Trophoblast cell (in vitro differentiated cells and primary cell): ENCODE measurements at regions not wholly inside any gene's neighbourhood (a gene's known extent, or its start where the extent isn't known, plus 50 kb on each side); places are given as distances from the start of the nearest gene placed in this dataset.

ENCODE experiments used
- DNase-seq, 2 donors: peaks; one replicate each; pipeline ENCODE4 v3.0.0-alpha.2; 2016
- H2AFZ ChIP-seq: 2 replicates; pipeline ENCODE4 v1.6.1; 2013; ENCODE audit warnings: low read length, moderate library complexity, mild to moderate bottlenecking; ENCODE audit not compliant: insufficient read depth, poor library complexity
- H2AK5ac ChIP-seq: 2 replicates; pipeline ENCODE4 v1.6.1; 2013; ENCODE audit warnings: mild to moderate bottlenecking, low read length
- H2BK120ac ChIP-seq: 2 replicates; pipeline ENCODE4 v1.6.1; 2013; ENCODE audit warnings: low read length, mild to moderate bottlenecking, moderate library complexity; ENCODE audit not compliant: insufficient read depth, poor library complexity
- H2BK12ac ChIP-seq: 2 replicates; pipeline ENCODE4 v1.6.1; 2013; ENCODE audit warnings: mild to moderate bottlenecking, low read length, moderate library complexity
- H2BK5ac ChIP-seq: 2 replicates; pipeline ENCODE4 v1.6.1; 2013; ENCODE audit warnings: low read length, low read depth, moderate library complexity, mild to moderate bottlenecking; ENCODE audit not compliant: poor library complexity
- H3K14ac ChIP-seq: 2 replicates; pipeline ENCODE4 v1.6.1; 2013; ENCODE audit warnings: mild to moderate bottlenecking, low read length
- H3K18ac ChIP-seq: 2 replicates; pipeline ENCODE4 v1.6.1; 2013; ENCODE audit warnings: mild to moderate bottlenecking, low read length
- H3K23ac ChIP-seq: 2 replicates; pipeline ENCODE4 v1.6.1; 2013; ENCODE audit warnings: low read length
- H3K27ac ChIP-seq: 2 replicates; pipeline ENCODE4 v1.5.1; 2013; ENCODE audit warnings: low read depth, mild to moderate bottlenecking, inconsistent platforms, low read length, moderate library complexity
- H3K27me3 ChIP-seq: 2 replicates; pipeline ENCODE4 v1.6.1; 2013; ENCODE audit warnings: inconsistent platforms, mild to moderate bottlenecking, low read length, moderate library complexity; ENCODE audit not compliant: insufficient read depth
- H3K36me3 ChIP-seq, 2 experiments: 1 replicate in 1 of 2; 2 replicates in 1 of 2; pipeline ENCODE4 v1.6.1; 2013; ENCODE audit warnings: low read length in 2 of 2, mild to moderate bottlenecking in 2 of 2, moderate library complexity in 1 of 2; ENCODE audit not compliant: insufficient read depth in 2 of 2, control insufficient read depth in 1 of 2
- H3K4ac ChIP-seq: 2 replicates; pipeline ENCODE4 v1.6.1; 2013; ENCODE audit warnings: low read depth, mild to moderate bottlenecking, low read length, moderate library complexity
- H3K4me1 ChIP-seq, 2 experiments: 1 replicate in 1 of 2; 2 replicates in 1 of 2; pipeline ENCODE4 v1.6.1; 2013; ENCODE audit warnings: low read length in 2 of 2, mild to moderate bottlenecking in 2 of 2, moderate library complexity in 1 of 2; ENCODE audit not compliant: insufficient read depth in 2 of 2, control insufficient read depth in 1 of 2
- H3K4me2 ChIP-seq: 2 replicates; pipeline ENCODE4 v1.6.1; 2013; ENCODE audit warnings: inconsistent platforms, mild to moderate bottlenecking, low read length, moderate library complexity
- H3K4me3 ChIP-seq: 2 replicates; pipeline ENCODE4 v1.5.1; 2013; ENCODE audit warnings: mild to moderate bottlenecking, low read depth, low read length, inconsistent platforms
- H3K79me1 ChIP-seq: one replicate; pipeline ENCODE4 v1.6.1; 2013; ENCODE audit warnings: low read length
- H3K79me2 ChIP-seq: 2 replicates; pipeline ENCODE4 v1.6.1; 2013; ENCODE audit warnings: low read length, mild to moderate bottlenecking; ENCODE audit not compliant: control insufficient read depth, insufficient read depth, poor library complexity
- H3K9ac ChIP-seq: 2 replicates; pipeline ENCODE4 v1.6.1; 2013; ENCODE audit warnings: mild to moderate bottlenecking, low read length
- H3K9me3 ChIP-seq: 2 replicates; pipeline ENCODE4 v1.6.1; 2013; ENCODE audit warnings: low read depth, mild to moderate bottlenecking, control low read depth, inconsistent platforms, low read length; ENCODE audit not compliant: insufficient read depth
- H4K12ac ChIP-seq: 2 replicates; pipeline ENCODE4 v1.6.1; 2013; ENCODE audit warnings: low read depth, mild to moderate bottlenecking, low read length, moderate library complexity
- H4K8ac ChIP-seq: 2 replicates; pipeline ENCODE4 v1.6.1; 2013; ENCODE audit warnings: low read depth, mild to moderate bottlenecking, low read length, moderate library complexity
- H4K91ac ChIP-seq: one replicate; pipeline ENCODE4 v1.6.1; 2013; ENCODE audit warnings: low read depth, mild to moderate bottlenecking, low read length, moderate library complexity
- whole genome bisulfite sequencing: extraction: QIAGEN DNeasy Blood & Tissue Kit; methylation state at CpG from one replicate; pipeline ENCODE4 v1.1.7; 2013; ENCODE audit warnings: missing lambda C conversion rate; ENCODE audit not compliant: insufficient read length, insufficient coverage; ENCODE audit errors: extremely low coverage; 5-methylcytosine and 5-hydroxymethylcytosine counted together

- Histone ChIP-seq H3K9ac (no peak overlapping the region), H3K36me3 (no peaks in the 10 kb centered on the region), H4K91ac (no peak overlapping the region), H2AFZ (no peak overlapping the region), H3K79me2 (no peaks in the 10 kb centered on the region), H2BK5ac (no peak overlapping the region), H2BK120ac (no peak overlapping the region), H3K27ac (no peak overlapping the region), H4K8ac (no peak overlapping the region), H3K79me1 (no peaks in the 10 kb centered on the region), H3K4ac (no peak overlapping the region), H2BK12ac (no peak overlapping the region), H3K9me3 (no peaks in the 10 kb centered on the region), H3K4me2 (no peak overlapping the region), H3K4me1 (no peaks in the 10 kb centered on the region), H2AK5ac (no peak overlapping the region), H3K18ac (no peak overlapping the region), H4K12ac (no peak overlapping the region), H3K4me3 (no peak overlapping the region), H3K27me3 (no peaks in the 10 kb centered on the region), H3K14ac (no peak overlapping the region), H3K23ac (no peak overlapping the region)
- DNase-seq = peak; percentile 64 to 95
Observed at GRCh38 chr15:87207990-87208580, 1048.5 kb downstream of the NTRK3 start.

GRCh38 chr15:87207251-87207650 lies 1049.3 kb downstream of the NTRK3 start:
- H3K4me3 ChIP-seq = no peak overlapping the region
- H3K27me3 ChIP-seq = no peaks in the 10 kb centered on the region
- H3K4me1 ChIP-seq = no peaks in the 10 kb centered on the region
- H3K79me2 ChIP-seq = no peaks in the 10 kb centered on the region
- WGBS = no CpG with 5 or more reads among the region's 2 CpGs
- H4K8ac ChIP-seq = no peak overlapping the region
- H3K14ac ChIP-seq = no peak overlapping the region
- H2BK12ac ChIP-seq = no peak overlapping the region
- no peak overlapping the region for H4K91ac ChIP-seq
- H4K12ac ChIP-seq = no peak overlapping the region
- H3K9me3 ChIP-seq = no peaks in the 10 kb centered on the region
- H3K18ac ChIP-seq = no peak overlapping the region
- H2AK5ac ChIP-seq = no peak overlapping the region
- H3K36me3 ChIP-seq = no peaks in the 10 kb centered on the region
- no peak overlapping the region for H3K23ac ChIP-seq
- H3K4ac ChIP-seq = no peak overlapping the region
- no peak overlapping the region for H3K27ac ChIP-seq
- H2BK5ac ChIP-seq = no peak overlapping the region
- H3K4me2 ChIP-seq = no peak overlapping the region
- H3K79me1 ChIP-seq = no peaks in the 10 kb centered on the region
- no peak for DNase-seq
- no peak overlapping the region for H3K9ac ChIP-seq
- H2AFZ ChIP-seq = no peak overlapping the region
- H2BK120ac ChIP-seq = no peak overlapping the region

GRCh38 chr15:87201986-87202385 lies 1054.6 kb downstream of the NTRK3 start:
- Histone ChIP-seq H4K12ac (no peak overlapping the region), H3K4ac (no peak overlapping the region), H3K4me2 (no peak overlapping the region), H3K27me3 (no peaks in the 10 kb centered on the region), H2BK12ac (no peak overlapping the region), H3K79me2 (no peaks in the 10 kb centered on the region), H4K8ac (no peak overlapping the region), H4K91ac (no peak overlapping the region), H2AFZ (no peak overlapping the region), H3K4me3 (no peak overlapping the region), H2BK5ac (no peak overlapping the region), H3K14ac (no peak overlapping the region), H3K79me1 (no peaks in the 10 kb centered on the region), H3K27ac (no peak overlapping the region), H3K9ac (no peak overlapping the region), H3K36me3 (no peaks in the 10 kb centered on the region), H2AK5ac (no peak overlapping the region), H3K4me1 (no peaks in the 10 kb centered on the region), H3K23ac (no peak overlapping the region), H2BK120ac (no peak overlapping the region), H3K18ac (no peak overlapping the region), H3K9me3 (no peaks in the 10 kb centered on the region)
- DNase-seq = no peak
- no CpG with 5 or more reads among the region's 2 CpGs for WGBS

GRCh38 chr15:87200149-87200548 lies 1056.4 kb downstream of the NTRK3 start:
- no peak overlapping the region for H2BK120ac ChIP-seq
- no peak overlapping the region for H4K91ac ChIP-seq
- H3K4me3 ChIP-seq = no peak overlapping the region
- H3K9me3 ChIP-seq = no peaks in the 10 kb centered on the region
- no peak overlapping the region for H3K9ac ChIP-seq
- H3K14ac ChIP-seq = no peak overlapping the region
- DNase-seq = no peak
- no peak overlapping the region for H2AK5ac ChIP-seq
- no peak overlapping the region for H3K27ac ChIP-seq
- no peak overlapping the region for H3K23ac ChIP-seq
- H3K4ac ChIP-seq = no peak overlapping the region
- H4K12ac ChIP-seq = no peak overlapping the region
- no peak overlapping the region for H2BK12ac ChIP-seq
- H2AFZ ChIP-seq = no peak overlapping the region
- H2BK5ac ChIP-seq = no peak overlapping the region
- no peaks in the 10 kb centered on the region for H3K36me3 ChIP-seq
- no peak overlapping the region for H3K4me2 ChIP-seq
- no peaks in the 10 kb centered on the region for H3K79me2 ChIP-seq
- no peaks in the 10 kb centered on the region for H3K79me1 ChIP-seq
- no peak overlapping the region for H4K8ac ChIP-seq
- no peaks in the 10 kb centered on the region for H3K27me3 ChIP-seq
- no peak overlapping the region for H3K18ac ChIP-seq
- no CpG with 5 or more reads among the region's 2 CpGs for WGBS
- no peaks in the 10 kb centered on the region for H3K4me1 ChIP-seq
